Large intestine (tissue), 3 donors: ENCODE measurements at regions not wholly inside any gene's neighbourhood (a gene's known extent, or its start where the extent isn't known, plus 50 kb on each side); places are given as distances from the start of the nearest gene placed in this dataset.

ENCODE experiments used
- DNase-seq, 2 donors: peaks; one replicate each; pipeline versions ENCODE4 v3.0.0 to v3.0.0-alpha.2; 2013
- H3K27ac ChIP-seq: one replicate; pipeline ENCODE4 v1.5.1; 2013; ENCODE audit warnings: low read length
- H3K27me3 ChIP-seq: 2 replicates; pipeline ENCODE4 v1.6.1; 2013; ENCODE audit warnings: low read length; ENCODE audit not compliant: control insufficient read depth, insufficient read depth
- H3K36me3 ChIP-seq: 2 replicates; pipeline ENCODE4 v1.6.1; 2013; ENCODE audit warnings: low read length; ENCODE audit not compliant: control insufficient read depth, insufficient read depth
- H3K4me1 ChIP-seq: one replicate; pipeline ENCODE4 v1.6.1; 2013; ENCODE audit warnings: low read length; ENCODE audit not compliant: control insufficient read depth, insufficient read depth
- H3K4me3 ChIP-seq: one replicate; pipeline ENCODE4 v1.5.1; 2013; ENCODE audit warnings: low read length
- H3K9me3 ChIP-seq: one replicate; pipeline ENCODE4 v1.6.1; 2013; ENCODE audit warnings: mild to moderate bottlenecking, low read depth, low read length, moderate library complexity; ENCODE audit not compliant: control insufficient read depth
- WGBS: methylation state at CpG from one replicate; pipeline ENCODE4 v1.1.5; 2013; ENCODE audit warnings: low lambda C conversion rate; ENCODE audit not compliant: insufficient coverage; 5-methylcytosine and 5-hydroxymethylcytosine counted together

DNA sequence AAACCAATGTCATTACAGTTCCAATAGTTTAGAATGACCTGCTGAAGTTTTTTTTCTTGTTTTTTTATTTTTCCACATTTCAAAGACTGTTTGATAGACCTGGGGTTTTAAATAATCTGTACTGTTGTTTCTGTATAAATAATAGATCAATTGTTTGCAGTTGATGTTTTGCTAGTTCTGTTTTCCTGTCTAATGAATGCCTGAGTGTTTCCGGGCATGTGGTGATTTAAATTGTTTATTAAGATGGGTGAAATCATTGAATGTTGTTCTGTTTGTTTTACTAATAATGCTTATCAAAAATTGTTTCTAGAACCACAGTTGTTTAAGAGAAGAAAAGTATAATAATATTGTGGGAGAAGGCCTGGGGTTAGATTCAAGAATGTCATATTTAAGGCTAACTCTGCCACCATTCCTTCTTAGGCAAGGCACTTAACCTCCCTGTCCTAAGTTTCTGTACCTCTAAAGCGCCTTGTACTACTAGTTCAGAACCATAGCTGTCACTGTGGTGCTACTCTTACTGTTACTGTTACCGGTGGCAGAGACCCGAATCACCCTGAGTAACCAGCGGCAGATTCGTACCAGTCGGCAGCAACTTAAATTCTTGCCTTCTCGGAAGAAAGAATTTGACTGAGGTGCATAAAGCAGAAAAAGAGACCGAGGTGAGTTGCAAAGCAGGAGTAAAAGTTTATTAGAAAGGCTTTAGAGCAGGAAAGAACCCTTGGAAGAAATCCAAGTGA is 1014.1 kb downstream of the REEP3 start:
- Histone ChIP-seq H3K36me3 (no peaks in the 10 kb centered on the region), H3K4me1 (no peaks in the 10 kb centered on the region), H3K27me3 (no peaks in the 10 kb centered on the region), H3K9me3 (no peaks in the 10 kb centered on the region), H3K4me3 (no peak overlapping the region), H3K27ac (no peak overlapping the region)
- WGBS, result 89% methylated on average over 2 of the region's 9 CpGs
- no peak for DNase-seq

DNA sequence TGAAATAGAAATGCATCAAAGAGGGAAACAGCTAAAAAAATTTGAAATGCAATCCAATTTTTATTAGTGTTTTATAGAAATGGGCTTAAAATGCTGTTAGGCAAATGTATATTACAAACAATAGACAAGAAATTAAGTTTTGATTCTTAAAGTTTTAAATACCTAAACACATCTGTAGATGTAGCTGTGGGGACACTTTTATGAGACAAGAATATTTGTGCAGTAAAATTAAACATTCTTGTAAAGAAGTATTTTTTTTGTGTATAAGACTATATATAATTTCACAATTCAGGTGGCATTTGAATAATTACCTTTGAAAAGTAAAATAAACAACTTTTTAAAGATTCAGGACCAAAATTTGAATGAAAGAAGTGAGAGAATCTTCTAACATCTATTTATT is 1015.9 kb downstream of the REEP3 start:
- Histone ChIP-seq H3K27ac (no peak overlapping the region), H3K4me1 (no peaks in the 10 kb centered on the region), H3K36me3 (no peaks in the 10 kb centered on the region), H3K9me3 (no peaks in the 10 kb centered on the region), H3K4me3 (no peak overlapping the region), H3K27me3 (no peaks in the 10 kb centered on the region)
- DNase-seq, result no peak

DNA sequence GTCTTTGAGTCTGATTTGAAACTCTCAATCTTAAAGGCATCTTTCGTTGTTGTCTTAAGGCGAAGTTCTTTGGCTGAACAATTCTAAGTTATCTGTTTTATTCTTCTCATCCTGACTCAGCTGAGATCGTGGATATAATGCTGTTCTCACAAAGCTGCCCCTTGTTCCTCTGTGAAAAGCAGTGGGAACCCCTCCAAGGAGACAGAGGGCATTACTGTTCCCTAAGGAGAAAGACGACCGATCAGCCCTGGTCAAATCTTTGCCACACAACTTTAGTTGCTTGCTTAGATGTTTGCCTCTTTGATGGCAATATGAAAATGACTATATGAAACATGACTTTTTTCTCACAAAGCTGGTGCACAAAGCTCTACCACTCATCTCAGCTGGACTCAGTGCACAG is 1016.7 kb downstream of the REEP3 start:
- no peak overlapping the region for H3K4me3 ChIP-seq
- H3K27me3 ChIP-seq, result no peaks in the 10 kb centered on the region
- H3K9me3 ChIP-seq, result no peaks in the 10 kb centered on the region
- WGBS, result no CpG with 5 or more reads among the region's 5 CpGs
- H3K27ac ChIP-seq, result no peak overlapping the region
- no peaks in the 10 kb centered on the region for H3K4me1 ChIP-seq
- no peak for DNase-seq
- no peaks in the 10 kb centered on the region for H3K36me3 ChIP-seq

DNA sequence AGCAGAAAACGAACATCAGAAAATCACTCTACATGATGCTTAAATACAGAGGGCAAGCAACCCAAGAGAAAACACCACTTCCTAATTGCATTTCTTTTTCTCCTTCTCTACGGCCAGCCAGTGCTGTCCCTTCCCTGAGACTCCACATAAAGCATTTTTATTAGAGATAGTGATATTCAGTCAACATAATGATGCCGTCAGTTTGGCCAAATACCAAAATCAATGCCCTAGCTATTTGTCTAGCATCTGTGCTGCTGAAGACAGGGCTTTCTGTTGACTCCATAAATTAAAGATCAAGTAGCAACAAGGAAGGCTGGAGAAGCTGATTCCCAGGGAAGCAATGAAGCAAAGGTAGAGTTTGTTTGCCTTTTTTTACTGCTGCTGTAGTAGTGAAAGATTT is 1024.9 kb downstream of the REEP3 start:
- no CpG with 5 or more reads among the region's 3 CpGs for WGBS
- no peak overlapping the region for H3K4me3 ChIP-seq
- no peak for DNase-seq
- H3K36me3 ChIP-seq, result no peaks in the 10 kb centered on the region
- H3K4me1 ChIP-seq, result no peaks in the 10 kb centered on the region
- no peaks in the 10 kb centered on the region for H3K9me3 ChIP-seq
- no peak overlapping the region for H3K27ac ChIP-seq
- no peaks in the 10 kb centered on the region for H3K27me3 ChIP-seq

DNA sequence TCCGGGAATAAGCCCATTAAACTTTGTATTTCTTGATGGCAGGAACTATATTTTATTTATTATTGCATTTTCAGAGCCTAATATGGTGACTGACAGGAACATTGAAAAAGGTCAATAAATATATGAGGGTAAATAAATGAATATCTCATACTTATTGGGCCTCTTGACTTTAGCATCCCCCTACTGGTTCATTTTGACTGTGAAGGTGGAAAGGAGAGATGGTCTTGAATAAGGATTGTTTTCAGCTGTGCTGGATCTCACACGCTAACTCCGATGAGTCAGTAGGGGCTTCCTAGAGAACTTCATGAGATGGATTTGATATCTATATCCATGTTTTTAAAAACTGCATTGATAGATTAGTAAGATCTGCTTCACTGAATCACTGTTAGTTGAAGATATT is 1026.0 kb downstream of the REEP3 start:
- Histone ChIP-seq H3K9me3 (no peaks in the 10 kb centered on the region), H3K4me1 (no peaks in the 10 kb centered on the region), H3K4me3 (no peak overlapping the region), H3K27ac (no peak overlapping the region), H3K36me3 (no peaks in the 10 kb centered on the region), H3K27me3 (no peaks in the 10 kb centered on the region)
- no peak for DNase-seq
- no CpG with 5 or more reads among the region's 3 CpGs for WGBS

DNA sequence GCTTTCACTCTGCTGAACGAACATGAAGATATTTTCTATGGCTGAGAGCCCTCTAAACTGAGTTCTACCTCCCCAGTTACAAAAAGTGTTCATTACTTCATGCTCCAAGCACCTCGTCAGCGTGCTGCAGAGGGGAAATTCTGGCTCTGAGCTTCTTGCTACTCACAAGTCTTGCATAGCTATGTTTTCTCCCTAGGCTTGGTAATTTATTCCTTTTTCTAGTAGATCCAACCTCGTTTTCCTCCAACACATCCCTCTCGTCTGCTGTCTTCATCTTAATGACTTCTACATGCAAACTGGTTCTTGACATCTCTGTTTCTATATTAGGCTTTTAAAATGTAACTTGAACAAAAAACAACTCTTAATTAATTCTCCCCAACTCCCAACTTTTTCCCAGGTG is 1034.5 kb downstream of the REEP3 start:
- Histone ChIP-seq H3K4me1 (no peaks in the 10 kb centered on the region), H3K27ac (no peak overlapping the region), H3K4me3 (no peak overlapping the region), H3K9me3 (no peaks in the 10 kb centered on the region), H3K27me3 (no peaks in the 10 kb centered on the region), H3K36me3 (no peaks in the 10 kb centered on the region)
- 100% methylated on average over 2 of the region's 5 CpGs for WGBS
- DNase-seq, result no peak

DNA sequence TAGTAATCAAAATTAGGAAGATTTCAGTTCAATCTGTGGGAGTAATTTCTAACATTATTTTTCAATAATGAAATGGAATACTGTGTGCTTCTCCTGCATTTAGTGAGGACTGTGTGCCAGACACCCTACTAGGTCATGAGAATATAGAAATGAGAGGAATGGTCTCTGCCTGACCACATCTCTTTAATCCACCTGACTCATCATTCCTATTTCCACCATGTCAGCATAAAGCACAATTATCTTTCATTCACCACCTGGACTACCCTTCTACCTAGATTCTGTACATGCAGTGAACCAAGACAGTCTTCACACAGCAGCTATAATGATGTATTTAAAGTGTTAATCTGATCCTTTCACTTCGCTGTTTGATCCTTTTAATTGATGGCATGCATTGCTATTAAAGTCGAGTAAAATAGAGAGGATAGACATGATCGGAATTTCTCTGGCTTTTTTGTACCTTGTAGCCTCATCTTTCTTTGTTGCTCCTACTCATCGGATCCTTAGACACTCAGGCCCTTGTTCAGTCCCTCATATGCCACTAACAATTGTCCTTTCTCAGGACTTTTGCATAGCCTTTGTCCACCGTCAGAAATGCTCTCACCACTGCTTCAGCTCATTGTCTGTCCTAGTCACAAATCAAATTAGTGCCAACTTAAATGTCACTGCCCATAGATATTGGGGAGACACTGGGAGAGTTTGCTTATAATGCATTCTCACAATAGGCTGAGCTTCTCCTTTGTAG is 1037.1 kb downstream of the REEP3 start:
- Histone ChIP-seq H3K9me3 (no peaks in the 10 kb centered on the region), H3K4me3 (no peak overlapping the region), H3K27me3 (no peaks in the 10 kb centered on the region), H3K4me1 (no peaks in the 10 kb centered on the region), H3K36me3 (no peaks in the 10 kb centered on the region), H3K27ac (no peak overlapping the region)
- no peak for DNase-seq
- WGBS, result 89% methylated on average over 4 of the region's 5 CpGs

DNA sequence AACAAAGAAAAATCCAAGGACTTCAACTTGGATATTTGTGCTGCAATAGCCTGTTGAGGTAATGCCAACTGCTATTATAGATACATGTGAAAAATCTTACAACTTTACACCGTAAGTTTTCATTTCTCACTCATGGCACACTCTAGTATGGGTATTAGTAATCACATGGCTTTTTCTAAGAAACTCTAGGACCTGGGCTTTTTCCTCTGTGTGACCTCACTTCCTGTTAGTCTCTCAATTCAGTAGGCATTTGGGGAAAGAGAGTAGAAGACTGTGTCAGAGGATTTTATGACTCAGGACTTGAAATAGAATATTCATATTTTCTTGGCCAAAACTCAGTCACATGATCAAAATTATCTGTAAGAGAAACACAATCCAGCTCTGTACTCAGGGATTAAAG is 1049.9 kb downstream of the REEP3 start:
- H3K4me3 ChIP-seq, result no peak overlapping the region
- peaks cover 14% of the 10 kb centered on the region for H3K4me1 ChIP-seq
- DNase-seq, result no peak
- H3K36me3 ChIP-seq, result no peaks in the 10 kb centered on the region
- no peaks in the 10 kb centered on the region for H3K9me3 ChIP-seq
- no peak overlapping the region for H3K27ac ChIP-seq
- WGBS, result 100% methylated on average over 1 of the region's 1 CpG
- H3K27me3 ChIP-seq, result no peaks in the 10 kb centered on the region

DNA sequence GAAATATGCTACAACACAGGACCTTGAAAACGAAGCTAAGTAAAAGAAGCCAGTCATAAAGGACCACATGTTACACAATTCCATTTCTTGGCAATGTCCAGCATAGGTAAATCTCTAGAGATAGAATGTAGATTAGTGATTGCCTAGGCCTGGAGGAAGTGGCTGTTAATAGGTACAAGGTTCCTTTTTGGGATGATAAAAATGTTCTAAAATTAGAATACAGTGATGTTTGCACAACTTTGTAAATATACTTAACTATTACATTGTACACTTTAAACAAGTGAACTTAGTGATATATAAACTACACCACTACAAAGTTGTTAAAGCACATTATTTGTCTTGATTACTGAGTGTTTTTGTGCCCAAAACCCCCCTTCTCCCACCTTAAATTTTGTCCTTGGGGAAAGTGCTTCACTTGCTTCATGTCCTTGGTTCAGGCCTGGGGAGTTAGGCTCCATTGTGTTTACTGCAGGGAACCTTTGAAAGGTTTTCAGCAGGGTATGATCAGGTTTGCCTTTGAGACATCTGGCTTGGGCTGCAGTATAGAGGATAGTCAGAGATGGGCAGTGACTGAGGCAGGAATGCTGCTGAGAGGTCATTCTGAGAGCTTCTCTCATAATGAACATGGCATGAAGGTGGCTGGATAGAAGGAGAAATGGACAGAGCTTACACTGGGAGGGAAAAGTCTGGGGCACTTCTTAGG is 1052.6 kb downstream of the REEP3 start:
- H3K9me3 ChIP-seq, result no peaks in the 10 kb centered on the region
- H3K36me3 ChIP-seq, result no peaks in the 10 kb centered on the region
- WGBS, result 50% methylated on average over 1 of the region's 1 CpG
- peaks cover 14% of the 10 kb centered on the region for H3K4me1 ChIP-seq
- no peak overlapping the region for H3K4me3 ChIP-seq
- peak; percentile 40 to 62 for DNase-seq
- no peaks in the 10 kb centered on the region for H3K27me3 ChIP-seq
- peak overlapping the region; percentile 57 for H3K27ac ChIP-seq

DNA sequence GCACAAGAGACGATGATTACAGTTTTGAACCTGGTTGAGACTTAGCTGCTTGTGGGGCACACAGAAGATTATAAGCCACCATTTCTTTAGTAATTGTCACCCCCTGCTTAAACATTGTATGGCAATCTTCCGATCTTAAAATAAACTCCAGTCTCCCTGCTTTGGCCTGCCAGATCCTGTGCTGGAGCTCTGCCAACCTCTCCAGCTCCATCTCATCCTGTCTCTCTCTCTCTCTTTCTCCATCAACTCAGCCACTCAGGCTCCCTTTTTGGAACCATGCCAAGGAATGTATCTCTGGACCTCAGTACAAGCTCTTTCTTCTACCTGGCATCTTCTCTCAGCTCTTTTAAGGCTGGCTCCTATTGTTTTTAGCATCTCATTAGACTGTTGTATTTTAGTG is 1053.2 kb downstream of the REEP3 start:
- Histone ChIP-seq H3K27ac (no peak overlapping the region), H3K9me3 (no peaks in the 10 kb centered on the region), H3K36me3 (no peaks in the 10 kb centered on the region), H3K4me3 (no peak overlapping the region), H3K4me1 (peaks cover 14% of the 10 kb centered on the region), H3K27me3 (no peaks in the 10 kb centered on the region)
- peak in 1 of 2 donors; percentile 27 for DNase-seq
- WGBS, result 20% methylated on average over 1 of the region's 2 CpGs
